LNCaP clone FGC (cell line): ENCODE measurements at regions not wholly inside any gene's neighbourhood (a gene's known extent, or its start where the extent isn't known, plus 50 kb on each side); places are given as distances from the start of the nearest gene placed in this dataset.
A peak's percentile ranks its signal among the peaks of the same experiment; 100 is the strongest.

Source experiments
- DNase-seq: peaks from one replicate; pipeline ENCODE4 v3.0.0-alpha.2; 2011; ENCODE audit warnings: low read depth
- H3K4me3 ChIP-seq: 2 replicates; pipeline ENCODE4 v1.5.1; 2011; ENCODE audit warnings: mild to moderate bottlenecking, low read depth, low read length, control low read depth
- CTCF ChIP-seq: IDR thresholded peaks from 2 replicates; pipeline ENCODE4 v1.5.1; 2012; ENCODE audit warnings: mild to moderate bottlenecking; ENCODE audit not compliant: control insufficient read depth, insufficient read depth; ENCODE audit errors: extremely low read depth

GRCh38 chr16:80120899-80121521, 419.8 kb upstream of the DYNLRB2 start:
- DNase-seq = no peak
- no peak for TF ChIP-seq CTCF
- H3K4me3 ChIP-seq = no peak overlapping the region

- no peak for TF ChIP-seq CTCF
- DNase-seq = peak; percentile 68
- H3K4me3 ChIP-seq = no peak overlapping the region
Observed at GRCh38 chr16:80117556-80118130, 423.1 kb upstream of the DYNLRB2 start.

GRCh38 chr16:80116711-80117110, 424.1 kb upstream of the DYNLRB2 start:
- no peak overlapping the region for H3K4me3 ChIP-seq
- TF ChIP-seq CTCF = no peak
- DNase-seq = no peak

GRCh38 chr16:80114699-80115098, 426.1 kb upstream of the DYNLRB2 start:
- peak; percentile 18 for DNase-seq
- no peak for TF ChIP-seq CTCF
- no peak overlapping the region for H3K4me3 ChIP-seq

GRCh38 chr16:80113873-80114574, 426.8 kb upstream of the DYNLRB2 start:
- no peak for DNase-seq

GRCh38 chr16:80109581-80109980, 431.2 kb upstream of the DYNLRB2 start:
- no peak for DNase-seq
- no peak overlapping the region for H3K4me3 ChIP-seq
- no peak for TF ChIP-seq CTCF

More at GRCh38 chr16:80113873-80114574, 426.8 kb upstream of the DYNLRB2 start:
- no peak overlapping the region for H3K4me3 ChIP-seq
- no peak for TF ChIP-seq CTCF
